Colonic mucosa (tissue), 4 donors: ENCODE measurements at regions not wholly inside any gene's neighbourhood (a gene's known extent, or its start where the extent isn't known, plus 50 kb on each side); places are given as distances from the start of the nearest gene placed in this dataset.

Source experiments
- DNase-seq: peaks from one replicate; pipeline ENCODE4 v3.0.0-alpha.2; 2020
- H3K27ac ChIP-seq: fragments of 200-600 bp; one replicate; pipeline ENCODE4 v1.8.0; 2021
- H3K27me3 ChIP-seq: fragments of 200-600 bp; one replicate; pipeline ENCODE4 v1.8.0; 2021
- H3K36me3 ChIP-seq: fragments of 200-600 bp; one replicate; pipeline ENCODE4 v1.8.0; 2021
- H3K4me1 ChIP-seq: fragments of 200-600 bp; one replicate; pipeline ENCODE4 v1.8.0; 2021; ENCODE audit warnings: mild to moderate bottlenecking
- H3K4me3 ChIP-seq: fragments of 200-600 bp; one replicate; pipeline ENCODE4 v1.8.0; 2021
- H3K9ac ChIP-seq, 2 donors: one replicate each; pipeline ENCODE4 v1.7.0; 2013; ENCODE audit warnings: control low read depth in 2 of 2, low read depth in 2 of 2, low read length in 2 of 2
- H3K9me3 ChIP-seq: fragments of 200-600 bp; one replicate; pipeline ENCODE4 v1.8.0; 2021
- intact Hi-C: fragments of 100-400 bp; cut with DNase I; formaldehyde crosslinking; loops from one replicate; pipeline ENCODE4 v1.14.1; 2022
- TF ChIP-seq, protein P1 (sequence below): fragments of 200-600 bp; IDR thresholded peaks from one replicate; pipeline ENCODE4 v1.8.0; 2022; ENCODE audit warnings: antibody characterized with exemption, mild to moderate bottlenecking
- donor health status: healthy.
- donor health status: DM: no; HTN: no; CAD: no.
- donor health status: DM: no; HTN: no; CAD: no.

DNA sequence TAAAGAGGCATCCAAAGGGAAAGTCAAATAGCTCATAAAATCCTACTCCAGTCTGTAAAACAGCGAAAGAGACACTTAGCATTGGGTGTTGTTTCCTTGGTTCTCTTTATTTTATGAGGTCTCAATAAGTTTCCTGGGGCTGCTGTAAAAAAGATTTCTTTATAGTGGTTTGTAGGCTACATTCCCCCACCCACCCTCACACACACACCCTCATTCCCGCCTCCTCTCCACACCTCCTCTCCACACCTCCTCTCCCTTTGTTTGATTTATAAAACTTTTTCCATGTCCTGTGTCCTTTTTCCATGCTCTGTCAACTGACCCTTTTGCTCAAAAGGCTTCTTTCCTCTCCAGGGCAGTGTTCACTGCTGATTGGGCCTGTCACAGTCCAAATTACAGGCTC is 178.9 kb upstream of the SOX9 start:
- H3K4me1 ChIP-seq = no peaks in the 10 kb centered on the region
- H3K9me3 ChIP-seq = no peaks in the 10 kb centered on the region
- no peaks in the 10 kb centered on the region for H3K27me3 ChIP-seq
- TF ChIP-seq, protein P1, sequence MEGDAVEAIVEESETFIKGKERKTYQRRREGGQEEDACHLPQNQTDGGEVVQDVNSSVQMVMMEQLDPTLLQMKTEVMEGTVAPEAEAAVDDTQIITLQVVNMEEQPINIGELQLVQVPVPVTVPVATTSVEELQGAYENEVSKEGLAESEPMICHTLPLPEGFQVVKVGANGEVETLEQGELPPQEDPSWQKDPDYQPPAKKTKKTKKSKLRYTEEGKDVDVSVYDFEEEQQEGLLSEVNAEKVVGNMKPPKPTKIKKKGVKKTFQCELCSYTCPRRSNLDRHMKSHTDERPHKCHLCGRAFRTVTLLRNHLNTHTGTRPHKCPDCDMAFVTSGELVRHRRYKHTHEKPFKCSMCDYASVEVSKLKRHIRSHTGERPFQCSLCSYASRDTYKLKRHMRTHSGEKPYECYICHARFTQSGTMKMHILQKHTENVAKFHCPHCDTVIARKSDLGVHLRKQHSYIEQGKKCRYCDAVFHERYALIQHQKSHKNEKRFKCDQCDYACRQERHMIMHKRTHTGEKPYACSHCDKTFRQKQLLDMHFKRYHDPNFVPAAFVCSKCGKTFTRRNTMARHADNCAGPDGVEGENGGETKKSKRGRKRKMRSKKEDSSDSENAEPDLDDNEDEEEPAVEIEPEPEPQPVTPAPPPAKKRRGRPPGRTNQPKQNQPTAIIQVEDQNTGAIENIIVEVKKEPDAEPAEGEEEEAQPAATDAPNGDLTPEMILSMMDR = no peak
- peak; percentile 71 for DNase-seq
- peak overlapping the region; percentile 52 for H3K27ac ChIP-seq
- H3K36me3 ChIP-seq = no peaks in the 10 kb centered on the region
- intact Hi-C loops = no loop called here
- peak overlapping the region in 1 of 2 donors; percentile 49 for H3K9ac ChIP-seq
- no peak overlapping the region for H3K4me3 ChIP-seq

DNA sequence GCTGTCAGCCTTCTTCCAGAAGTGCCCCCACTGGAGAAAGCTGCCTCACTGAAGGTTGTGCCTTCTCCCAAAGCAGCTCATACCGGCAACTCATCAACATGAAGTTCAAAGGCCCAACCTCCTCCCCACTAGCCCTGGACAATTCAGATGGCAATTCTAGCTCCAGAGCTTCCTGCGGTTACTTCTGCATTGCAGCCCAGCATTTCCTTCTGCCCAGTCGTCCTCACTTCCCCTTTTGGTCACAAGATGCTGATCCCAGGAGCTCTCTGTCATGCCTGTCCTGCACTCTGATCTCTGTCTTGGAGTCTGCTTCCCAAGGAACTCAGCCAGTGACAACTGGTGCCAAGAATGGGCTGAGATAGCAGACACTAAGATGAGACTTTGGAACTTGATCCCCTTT is 178.2 kb upstream of the SOX9 start:
- Histone ChIP-seq H3K27ac (peak overlapping the region; percentile 52), H3K36me3 (no peaks in the 10 kb centered on the region), H3K9ac (peak overlapping the region in 1 of 2 donors; percentile 49), H3K4me1 (no peaks in the 10 kb centered on the region), H3K27me3 (no peaks in the 10 kb centered on the region), H3K4me3 (no peak overlapping the region), H3K9me3 (no peaks in the 10 kb centered on the region)
- TF ChIP-seq, protein P1 = no peak
- DNase-seq = peak; percentile 41
- intact Hi-C loops = no loop called here

DNA sequence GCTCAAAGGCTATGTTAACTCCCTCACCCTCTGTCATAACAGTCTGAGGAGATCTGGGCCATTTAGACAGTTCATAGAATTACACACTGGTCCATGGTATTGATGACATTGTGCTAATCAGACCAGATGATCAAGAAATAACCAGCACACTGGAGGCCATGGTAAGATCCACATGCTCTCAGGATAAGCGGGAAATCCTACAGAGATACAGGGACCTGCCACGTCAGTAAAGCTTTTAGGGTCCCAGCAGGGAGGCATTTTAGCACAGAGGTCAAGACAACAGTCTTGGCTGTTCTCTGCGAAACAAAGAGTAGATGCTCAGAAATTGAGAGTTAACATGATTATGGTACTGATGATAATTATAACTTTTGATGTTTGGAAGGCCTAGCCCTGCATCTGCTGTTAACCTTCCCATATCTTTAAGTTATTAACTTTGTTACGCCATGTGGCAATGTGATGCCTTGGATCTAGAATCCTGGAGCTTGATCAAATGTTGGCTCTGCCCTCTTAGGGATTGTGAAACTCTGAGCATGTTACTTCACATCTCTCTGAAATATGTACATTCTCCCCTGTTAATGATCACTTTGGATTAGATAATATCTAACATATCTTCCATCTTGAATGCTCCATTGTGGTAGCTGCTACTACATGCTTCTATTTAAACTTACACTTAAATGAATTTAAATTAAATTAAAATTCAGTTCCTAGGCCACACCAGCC is 172.0 kb upstream of the SOX9 start:
- Histone ChIP-seq H3K4me3 (no peak overlapping the region), H3K9ac (no peak overlapping the region), H3K27ac (no peak overlapping the region), H3K4me1 (no peaks in the 10 kb centered on the region), H3K27me3 (no peaks in the 10 kb centered on the region), H3K9me3 (no peaks in the 10 kb centered on the region), H3K36me3 (no peaks in the 10 kb centered on the region)
- DNase-seq = no peak
- TF ChIP-seq, protein P1 = no peak
- intact Hi-C loops = no loop called here

DNA sequence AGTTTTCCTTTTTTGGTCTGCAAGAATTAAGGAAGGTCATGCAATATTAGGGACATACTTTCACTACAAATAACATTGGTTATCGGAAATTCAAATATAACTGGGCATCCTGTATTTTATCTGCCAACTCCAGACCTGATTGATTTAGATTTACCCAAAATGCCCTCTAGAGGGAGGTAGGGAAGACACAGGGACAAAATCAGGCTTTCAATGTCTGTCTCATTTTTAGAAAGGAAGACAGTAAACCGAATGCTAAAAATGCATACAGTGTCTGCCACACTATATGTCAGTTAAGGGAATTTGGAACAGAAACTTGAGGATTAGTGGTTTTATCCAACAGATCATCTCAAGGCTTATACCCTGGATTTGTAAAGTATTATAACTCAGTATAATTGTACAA is 161.7 kb upstream of the SOX9 start:
- intact Hi-C loops = no loop called here
- DNase-seq = no peak
- no peaks in the 10 kb centered on the region for H3K4me1 ChIP-seq
- no peaks in the 10 kb centered on the region for H3K36me3 ChIP-seq
- no peaks in the 10 kb centered on the region for H3K27me3 ChIP-seq
- no peaks in the 10 kb centered on the region for H3K9me3 ChIP-seq
- no peak overlapping the region for H3K4me3 ChIP-seq
- no peak overlapping the region for H3K27ac ChIP-seq
- TF ChIP-seq, protein P1 = peak; percentile 51
- H3K9ac ChIP-seq = no peak overlapping the region

DNA sequence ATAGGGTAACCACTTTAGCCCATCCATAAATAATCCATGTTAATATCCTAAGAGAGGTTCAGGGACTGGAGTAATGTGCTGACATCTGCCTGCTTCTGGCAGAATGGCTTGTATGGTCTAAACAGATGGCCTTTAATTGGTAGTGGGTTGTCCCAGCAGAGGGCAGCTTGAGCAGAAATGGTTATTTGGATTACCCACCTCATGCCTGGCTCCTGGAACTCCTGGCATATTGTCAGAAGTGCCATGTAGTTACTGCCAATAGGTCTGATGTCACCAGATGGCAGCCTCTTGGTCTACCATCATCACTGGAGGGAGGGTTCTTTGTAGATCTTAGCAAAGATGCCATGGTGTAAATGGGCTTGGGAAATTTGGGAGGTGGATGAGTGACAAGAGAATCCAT is 157.5 kb upstream of the SOX9 start:
- Histone ChIP-seq H3K9me3 (no peaks in the 10 kb centered on the region), H3K27me3 (no peaks in the 10 kb centered on the region), H3K4me3 (no peak overlapping the region), H3K9ac (no peak overlapping the region), H3K27ac (no peak overlapping the region), H3K36me3 (no peaks in the 10 kb centered on the region), H3K4me1 (no peaks in the 10 kb centered on the region)
- no peak for DNase-seq
- TF ChIP-seq, protein P1 = no peak
- intact Hi-C loops = no loop called here
